Fibroblast of villous mesenchyme (primary cell): ENCODE measurements at regions not wholly inside any gene's neighbourhood (a gene's known extent, or its start where the extent isn't known, plus 50 kb on each side); places are given as distances from the start of the nearest gene placed in this dataset.

Source experiments
- DNase-seq: peaks from one replicate; pipeline ENCODE4 v3.0.0-alpha.2; 2010; ENCODE audit warnings: low read depth
- H3K4me3 ChIP-seq: 2 replicates; pipeline ENCODE4 v1.5.1; 2011; ENCODE audit warnings: low read depth, mild to moderate bottlenecking, low read length
- TF ChIP-seq, protein P1 (sequence below): IDR thresholded peaks from 2 replicates; pipeline ENCODE4 v1.5.1; 2012; ENCODE audit warnings: low read depth, mild to moderate bottlenecking, low read length; ENCODE audit not compliant: insufficient read depth

DNA sequence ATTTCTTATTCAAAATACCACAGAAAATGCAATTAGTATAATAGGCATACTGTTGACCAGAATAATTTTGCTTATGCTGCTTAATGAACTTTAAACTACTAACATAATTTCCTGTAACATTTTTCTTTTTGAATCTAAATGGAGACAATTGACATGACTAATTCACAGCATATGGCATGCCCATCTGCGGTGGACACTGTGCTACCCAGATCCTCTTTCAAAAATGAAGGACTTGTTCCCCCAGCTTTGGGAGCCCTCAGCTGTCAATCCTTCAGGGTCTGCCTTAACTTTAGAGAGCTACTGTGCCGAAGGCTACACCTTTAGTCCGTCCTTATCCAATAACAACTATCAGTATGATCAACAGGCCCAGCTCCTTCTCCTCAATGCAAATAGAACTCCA, 789.0 kb downstream of the PLA2G4A start:
- TF ChIP-seq, protein P1, sequence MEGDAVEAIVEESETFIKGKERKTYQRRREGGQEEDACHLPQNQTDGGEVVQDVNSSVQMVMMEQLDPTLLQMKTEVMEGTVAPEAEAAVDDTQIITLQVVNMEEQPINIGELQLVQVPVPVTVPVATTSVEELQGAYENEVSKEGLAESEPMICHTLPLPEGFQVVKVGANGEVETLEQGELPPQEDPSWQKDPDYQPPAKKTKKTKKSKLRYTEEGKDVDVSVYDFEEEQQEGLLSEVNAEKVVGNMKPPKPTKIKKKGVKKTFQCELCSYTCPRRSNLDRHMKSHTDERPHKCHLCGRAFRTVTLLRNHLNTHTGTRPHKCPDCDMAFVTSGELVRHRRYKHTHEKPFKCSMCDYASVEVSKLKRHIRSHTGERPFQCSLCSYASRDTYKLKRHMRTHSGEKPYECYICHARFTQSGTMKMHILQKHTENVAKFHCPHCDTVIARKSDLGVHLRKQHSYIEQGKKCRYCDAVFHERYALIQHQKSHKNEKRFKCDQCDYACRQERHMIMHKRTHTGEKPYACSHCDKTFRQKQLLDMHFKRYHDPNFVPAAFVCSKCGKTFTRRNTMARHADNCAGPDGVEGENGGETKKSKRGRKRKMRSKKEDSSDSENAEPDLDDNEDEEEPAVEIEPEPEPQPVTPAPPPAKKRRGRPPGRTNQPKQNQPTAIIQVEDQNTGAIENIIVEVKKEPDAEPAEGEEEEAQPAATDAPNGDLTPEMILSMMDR, result no peak
- no peak overlapping the region for H3K4me3 ChIP-seq
- no peak for DNase-seq

DNA sequence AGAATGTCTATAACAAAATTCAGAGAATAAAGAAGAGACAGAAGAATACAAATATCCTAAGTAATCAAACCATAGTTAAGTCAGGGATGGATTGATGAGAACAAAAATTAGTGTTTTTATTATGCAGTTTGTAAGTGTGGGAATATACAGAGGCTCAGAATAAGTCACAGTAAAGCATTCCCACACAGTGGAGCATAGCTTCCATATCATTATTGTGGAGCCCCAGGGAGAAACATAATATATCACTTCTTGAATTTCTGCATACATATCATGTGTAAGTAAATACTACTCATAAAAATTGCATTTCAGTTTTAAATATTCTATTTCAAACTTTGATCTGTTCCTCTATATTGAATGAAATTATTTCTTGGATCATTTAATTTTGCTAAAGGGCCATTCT, 790.4 kb downstream of the PLA2G4A start:
- no peak for DNase-seq
- H3K4me3 ChIP-seq, result no peak overlapping the region
- TF ChIP-seq, protein P1, result no peak

DNA sequence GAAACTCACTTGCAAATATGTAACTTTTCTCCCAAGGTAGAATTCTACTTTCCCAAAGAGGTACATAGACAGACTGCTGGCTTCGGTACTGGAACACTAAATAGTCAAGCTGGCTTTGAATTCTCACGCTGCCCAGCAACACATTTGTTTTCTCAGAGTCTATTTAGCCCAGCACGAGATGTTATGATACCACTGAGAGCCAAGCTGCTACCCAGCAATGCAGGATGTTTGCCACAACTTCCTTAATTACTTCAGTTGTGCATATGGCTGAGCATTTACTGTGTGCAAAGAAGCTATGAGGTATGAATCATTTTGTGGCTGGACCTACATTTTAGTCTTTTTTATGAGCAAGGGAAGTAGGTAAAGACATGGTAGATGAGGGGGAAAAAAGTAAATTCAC, 793.2 kb downstream of the PLA2G4A start:
- DNase-seq, result peak; percentile 17
- TF ChIP-seq, protein P1, result no peak
- H3K4me3 ChIP-seq, result no peak overlapping the region

DNA sequence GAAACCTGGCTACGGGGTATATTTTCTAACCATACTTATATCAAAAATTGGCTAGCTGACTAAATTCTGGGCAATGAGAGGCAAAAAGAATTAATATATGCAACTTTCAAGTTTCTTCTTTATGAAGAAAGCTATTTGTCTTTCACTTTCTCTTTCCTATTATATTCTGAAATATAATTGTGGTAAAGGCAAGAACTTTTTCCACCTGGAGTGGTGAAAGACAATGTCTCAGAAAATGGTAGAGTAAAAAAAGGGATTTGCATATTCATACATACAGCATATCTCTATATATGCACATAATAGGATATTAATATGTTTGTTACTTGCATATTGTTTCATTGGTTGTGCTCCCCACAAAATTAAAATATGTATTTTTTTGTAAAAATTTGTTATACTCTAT, 793.8 kb downstream of the PLA2G4A start:
- no peak for DNase-seq
- H3K4me3 ChIP-seq, result no peak overlapping the region
- TF ChIP-seq, protein P1, result no peak

DNA sequence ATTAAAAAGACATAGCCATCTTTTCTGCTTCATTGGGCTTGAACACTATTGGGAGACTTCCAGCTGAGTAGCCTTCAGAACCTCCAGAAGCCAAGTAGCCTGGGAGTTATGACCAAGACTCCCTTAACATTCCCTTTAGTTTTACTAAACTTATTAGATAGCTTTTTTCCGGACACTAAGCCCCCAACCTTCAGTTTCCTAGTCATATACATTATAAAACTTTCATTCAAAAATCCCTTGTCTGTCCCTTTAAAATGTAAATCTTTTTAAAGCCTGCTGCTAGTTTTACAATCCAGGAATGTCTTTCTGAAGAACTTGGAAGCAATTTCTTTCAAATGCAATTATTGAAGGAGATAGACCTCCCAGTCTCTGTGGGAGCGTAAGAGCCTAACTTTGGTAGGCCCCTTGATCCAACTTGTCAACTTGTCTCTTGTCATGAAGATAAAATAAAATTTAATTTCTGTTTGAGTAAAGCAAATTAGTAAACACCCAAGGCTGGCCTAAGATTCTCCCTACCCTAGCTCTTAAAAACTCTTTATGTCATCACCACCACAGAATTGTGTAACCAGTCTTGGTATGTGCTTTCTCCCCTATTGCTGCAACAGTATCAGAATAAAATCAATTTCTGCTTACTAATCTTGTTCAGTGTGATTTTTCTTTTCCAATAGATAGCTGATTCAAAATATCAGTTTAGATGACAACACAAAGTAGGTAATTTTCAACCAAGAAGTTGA, 796.2 kb downstream of the PLA2G4A start:
- TF ChIP-seq, protein P1, result no peak
- H3K4me3 ChIP-seq, result no peak overlapping the region
- DNase-seq, result peak; percentile 40

DNA sequence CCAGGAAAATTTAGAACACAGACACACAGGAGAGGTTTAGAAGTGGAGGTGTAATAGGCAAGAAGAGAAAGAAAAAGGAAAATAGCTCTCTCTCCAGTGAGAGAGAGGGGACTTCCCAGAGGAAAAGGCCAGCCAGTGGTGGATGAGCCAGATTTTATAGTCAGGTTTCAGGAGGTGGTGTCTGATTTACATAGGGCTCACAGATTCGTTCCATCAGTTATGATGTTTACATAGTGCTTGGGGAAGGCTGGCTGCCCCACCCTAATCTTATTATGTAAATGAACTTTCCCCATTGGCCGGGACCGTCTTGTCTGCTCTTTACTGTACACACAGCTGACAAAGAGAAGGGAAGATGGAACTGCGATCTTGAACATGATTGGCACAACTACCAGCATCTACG, 797.3 kb downstream of the PLA2G4A start:
- no peak for DNase-seq
- H3K4me3 ChIP-seq, result no peak overlapping the region
- TF ChIP-seq, protein P1, result no peak

DNA sequence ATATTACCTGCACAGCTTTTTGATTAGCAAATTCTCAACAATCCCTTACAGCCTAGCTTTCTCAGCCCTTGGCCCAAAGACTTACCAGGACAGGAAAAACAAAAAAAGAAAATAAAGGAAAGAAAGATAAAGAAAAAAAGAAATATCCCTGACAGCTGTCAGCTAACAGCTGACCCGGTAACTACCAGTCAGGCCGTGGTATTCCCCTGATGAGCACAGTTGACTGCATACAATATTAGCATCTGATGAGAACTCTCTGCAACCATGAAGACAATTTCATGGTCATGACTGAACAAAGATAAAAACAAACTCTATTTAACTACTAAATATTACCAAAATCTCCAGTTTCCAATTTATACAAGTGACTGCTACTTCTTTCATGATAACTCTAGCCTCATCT, 798.8 kb downstream of the PLA2G4A start:
- H3K4me3 ChIP-seq, result no peak overlapping the region
- no peak for DNase-seq
- TF ChIP-seq, protein P1, result no peak
